Stimulated activated CD8-positive, alpha-beta memory T cell treated with anti-CD3 and anti-CD28 coated beads, Interleukin-2, amount 100 ng/mL, for 48 hours (primary cell): ENCODE measurements at regions not wholly inside any gene's neighbourhood (a gene's known extent, or its start where the extent isn't known, plus 50 kb on each side); places are given as distances from the start of the nearest gene placed in this dataset.
"Not testable (repeated sequence)": the region's sequence is repeated elsewhere in the genome, so short reads cannot be mapped to it uniquely, and the experiment has no call there.

Experiments
- DNase-seq, 2 donors: peaks; one replicate each; pipeline ENCODE4 v3.0.0-alpha.2; 2020; ENCODE audit warnings: low read depth in 2 of 2

DNA sequence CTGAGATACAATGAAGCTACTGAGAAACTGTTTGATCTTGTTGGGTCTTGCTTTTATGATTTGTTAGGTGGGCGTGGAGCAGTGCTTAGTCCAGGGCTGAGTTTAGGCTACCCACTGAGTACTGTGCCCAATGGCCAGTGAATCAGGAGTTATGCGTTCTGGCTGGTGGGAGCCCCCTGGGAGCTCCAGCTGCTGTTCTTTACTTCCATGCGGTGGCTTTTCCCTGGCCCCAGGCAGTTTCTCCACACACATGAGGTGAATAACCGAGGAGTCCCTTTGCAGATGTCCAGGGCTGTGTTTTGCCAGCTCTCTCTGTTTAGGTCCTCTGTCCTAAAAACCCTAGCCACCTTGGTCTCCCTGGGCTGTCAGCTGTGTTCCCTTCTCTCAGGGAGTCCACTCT, 106.5 kb downstream of the KLF13 start:
- DNase-seq = no peak

DNA sequence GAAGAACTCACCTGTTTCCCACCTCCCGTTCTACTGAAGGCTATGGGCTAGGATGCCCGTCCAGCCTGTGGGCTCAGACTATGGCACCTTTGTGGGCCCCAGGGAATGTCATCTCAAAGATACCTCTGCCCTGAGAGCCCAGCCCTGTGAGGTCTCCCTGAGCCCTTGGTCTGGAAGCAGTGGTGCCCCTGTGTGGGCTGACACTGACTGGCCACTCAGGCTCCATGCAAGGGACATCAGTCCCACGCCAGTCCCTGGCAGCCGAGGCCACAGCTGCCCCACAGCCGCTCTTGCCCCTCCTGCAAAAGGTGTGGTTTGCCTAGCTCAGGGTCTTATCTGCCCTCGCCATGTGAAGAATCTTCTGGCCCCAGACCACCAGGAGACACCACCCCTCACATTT, 106.9 kb downstream of the KLF13 start:
- no peak for DNase-seq

DNA sequence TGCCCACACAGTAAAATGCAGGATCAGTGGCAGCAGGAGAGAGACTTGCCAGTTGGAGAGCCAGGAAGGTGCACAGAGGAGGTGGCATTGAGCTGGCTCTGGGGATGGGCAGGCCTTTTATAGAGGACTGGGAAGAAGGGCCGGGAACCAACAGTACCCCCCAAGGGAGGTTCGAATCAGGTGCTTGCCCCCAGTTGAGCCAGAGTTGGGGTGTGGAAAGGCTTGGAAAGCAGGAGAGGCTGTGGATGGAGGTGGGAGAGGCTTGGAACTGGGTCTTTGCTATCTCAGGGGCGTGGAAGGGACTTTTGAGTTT, 107.6 kb downstream of the KLF13 start:
- no peak for DNase-seq

DNA sequence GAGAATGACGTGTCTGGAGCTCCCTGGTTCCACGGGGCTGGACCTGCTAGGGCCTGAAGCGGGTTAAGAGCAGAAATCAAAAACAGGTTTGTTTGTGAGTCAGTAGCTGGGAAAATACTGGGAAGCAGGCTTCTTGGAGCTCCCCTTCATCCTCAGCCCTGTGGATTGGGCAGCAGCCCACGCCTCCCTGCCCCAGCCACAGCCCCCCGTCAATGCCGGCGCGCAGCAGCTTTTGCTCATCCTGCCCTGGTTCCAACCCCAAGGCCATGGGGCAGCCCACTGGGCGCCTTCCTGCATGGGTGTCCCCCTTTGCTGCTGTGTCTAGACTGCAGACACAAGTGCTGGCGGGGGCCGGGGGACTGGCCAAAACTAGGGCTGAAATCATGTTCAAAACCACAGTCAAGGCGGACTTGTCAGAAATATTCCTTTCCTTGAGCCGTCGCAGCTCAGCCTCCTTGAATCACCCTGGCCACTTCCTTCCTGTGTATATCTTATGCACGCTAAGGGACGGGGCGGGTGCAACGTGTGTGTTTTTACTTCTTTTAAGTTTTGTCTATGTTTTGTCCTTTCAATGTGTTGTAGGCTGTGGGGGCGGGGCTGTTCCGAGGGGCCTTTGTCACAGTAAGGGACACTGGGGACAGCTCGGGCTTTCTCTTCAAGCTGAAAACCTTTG, 108.1 kb downstream of the KLF13 start:
- peak; percentile 76 to 83 for DNase-seq

DNA sequence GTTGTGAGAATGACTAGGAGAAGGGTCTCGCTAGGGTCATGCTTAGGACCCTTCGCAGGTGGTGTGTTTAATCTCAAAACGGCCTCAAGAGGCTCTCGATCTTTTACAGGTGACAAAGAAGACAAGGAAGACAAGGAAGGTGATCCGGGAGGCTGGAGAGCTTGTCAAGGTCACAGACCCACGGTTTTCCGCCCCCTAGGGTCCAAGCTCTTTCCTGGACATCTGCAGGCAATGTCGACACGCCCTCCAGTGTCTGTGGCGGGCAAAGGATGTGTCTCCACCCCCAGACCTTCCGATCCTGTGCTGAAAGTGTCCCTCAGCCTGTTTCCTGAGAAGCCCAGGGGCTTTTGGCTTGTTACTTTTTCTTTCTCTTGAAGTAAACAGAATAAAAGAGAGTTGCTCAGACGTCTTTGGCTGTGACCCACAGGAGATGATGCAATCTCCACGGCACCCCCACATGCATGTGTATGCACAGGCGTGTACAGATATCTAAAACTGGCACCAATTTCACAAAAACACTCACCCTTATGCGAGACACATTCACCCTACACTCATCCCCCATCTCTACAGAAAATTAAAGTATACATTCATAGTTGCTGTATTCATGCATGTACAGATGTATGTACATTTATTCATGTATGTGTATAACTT, 108.8 kb downstream of the KLF13 start:
- peak; percentile 72 to 81 for DNase-seq

DNA sequence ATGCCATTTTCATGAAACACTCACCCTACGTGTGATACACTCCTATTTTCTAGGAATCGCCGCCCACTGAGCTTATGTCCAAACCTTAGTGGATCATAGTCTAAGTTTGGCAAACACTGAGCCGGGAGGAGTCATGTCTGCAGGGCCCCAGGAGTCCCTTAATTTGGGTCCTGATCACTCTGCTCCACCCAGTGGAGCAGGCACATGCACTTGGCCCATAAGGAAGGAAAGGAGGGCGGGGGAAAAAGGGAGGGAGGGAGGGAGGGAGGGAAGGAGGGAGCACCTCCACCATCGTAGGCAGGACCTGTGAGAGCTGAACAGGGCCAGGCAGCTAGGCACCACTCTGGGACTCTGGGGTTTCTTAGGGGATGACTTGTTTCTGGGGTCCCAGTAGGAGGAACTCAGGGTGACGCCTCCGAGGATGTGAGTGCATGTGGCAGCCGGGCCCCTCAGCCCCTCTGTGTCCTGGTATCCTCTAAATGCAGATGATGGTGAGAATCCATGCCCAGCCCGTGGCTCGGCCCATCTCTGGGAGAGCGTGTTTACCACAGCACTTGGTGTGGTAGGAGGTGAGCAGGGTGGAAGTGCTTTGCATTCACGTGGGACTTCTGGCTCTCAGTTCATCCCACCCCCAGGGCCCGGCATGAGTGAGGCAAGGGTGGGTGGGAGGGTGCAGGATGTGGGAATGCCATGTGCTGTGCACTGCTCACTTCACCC, 109.4 kb downstream of the KLF13 start:
- no peak for DNase-seq

DNA sequence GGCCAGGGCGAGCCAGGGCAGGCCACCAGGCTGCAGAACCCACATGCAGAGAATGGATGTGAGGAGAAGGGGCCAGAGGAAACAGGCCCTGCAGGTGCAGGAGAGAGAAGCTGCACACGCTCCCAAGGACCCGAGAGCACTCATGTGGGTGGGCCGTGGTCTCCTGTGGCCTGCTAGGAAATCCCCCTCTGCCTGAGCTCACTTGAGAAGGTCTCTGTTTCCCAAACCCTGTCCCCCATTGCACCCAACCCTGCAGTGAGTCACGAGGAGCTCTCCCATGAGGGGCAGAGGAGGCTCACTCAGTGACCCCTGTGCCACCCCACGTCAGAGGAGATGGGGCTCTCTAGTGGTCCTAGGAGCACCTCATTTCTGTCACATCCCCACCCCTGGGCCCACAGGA, 111.1 kb downstream of the KLF13 start:
- peak; percentile 72 to 75 for DNase-seq

DNA sequence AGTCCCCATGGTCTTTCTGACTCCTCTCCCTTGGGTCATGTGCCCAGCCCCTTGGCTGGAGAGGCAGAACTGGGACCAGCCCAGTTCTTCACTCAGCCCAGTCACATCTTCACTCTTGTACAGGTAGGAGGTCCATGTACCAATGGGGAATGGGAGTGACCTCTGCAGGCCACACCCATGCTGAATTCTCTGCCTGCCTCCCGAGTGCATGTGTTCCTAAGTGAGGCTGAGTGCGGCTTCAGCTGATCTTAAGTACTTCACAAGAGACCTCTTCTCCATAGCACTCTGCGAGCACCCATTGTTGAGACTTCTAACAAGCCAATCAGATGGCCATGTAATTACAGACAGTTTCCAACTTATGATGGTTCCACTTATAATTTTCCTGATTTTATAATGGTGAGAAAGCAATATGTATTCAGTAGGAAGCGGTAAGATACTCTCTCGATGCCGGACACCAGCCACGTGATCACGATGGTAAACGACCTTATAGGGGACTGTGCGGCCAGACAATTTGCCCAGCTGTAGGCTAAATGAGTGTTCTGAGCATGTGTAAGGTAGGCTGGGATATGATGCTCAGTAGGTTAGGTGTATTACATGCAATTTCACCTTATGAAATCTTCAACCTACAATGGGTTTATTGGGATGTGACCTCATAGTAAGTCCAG, 112.1 kb downstream of the KLF13 start:
- DNase-seq = no peak

DNA sequence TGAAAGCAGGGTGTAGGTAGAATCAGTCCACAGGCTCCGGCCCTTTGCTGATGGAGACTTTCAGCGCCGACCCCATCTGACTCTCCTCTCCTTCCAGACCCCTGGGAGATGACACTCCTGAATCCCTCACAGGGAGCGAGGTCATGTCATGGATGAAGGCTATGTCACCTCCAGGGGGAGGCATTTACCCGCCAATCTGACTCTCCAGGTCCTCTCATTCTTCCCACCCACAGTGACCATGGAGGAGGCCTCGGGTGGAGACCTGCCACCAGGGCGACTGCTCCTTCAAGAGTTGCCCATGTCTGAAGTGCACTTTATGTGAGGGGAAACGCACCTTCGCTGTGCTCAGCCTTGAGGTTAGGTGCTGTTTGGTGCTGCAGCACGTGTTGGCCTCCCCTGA, 112.7 kb downstream of the KLF13 start:
- no peak for DNase-seq

DNA sequence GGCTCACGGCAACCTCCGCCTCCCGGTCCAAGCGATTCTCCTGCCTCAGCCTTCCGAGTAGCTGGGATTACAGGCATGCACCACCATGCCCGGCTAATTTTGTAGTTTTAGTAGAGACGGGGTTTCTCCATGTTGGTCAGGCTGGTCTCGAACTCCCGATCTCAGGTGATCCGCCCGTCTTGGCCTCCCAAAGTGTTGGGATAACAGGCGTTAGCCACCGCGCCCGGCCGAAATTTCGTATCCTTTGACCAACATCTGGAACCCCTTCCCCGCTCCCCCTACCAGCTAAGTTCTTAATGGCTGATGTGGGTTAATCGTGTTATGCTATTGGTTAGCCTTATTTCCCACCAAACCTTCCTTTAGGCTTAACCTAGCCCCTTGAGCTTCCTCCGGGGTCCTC, 113.6 kb downstream of the KLF13 start:
- not testable (repeated sequence) for DNase-seq

DNA sequence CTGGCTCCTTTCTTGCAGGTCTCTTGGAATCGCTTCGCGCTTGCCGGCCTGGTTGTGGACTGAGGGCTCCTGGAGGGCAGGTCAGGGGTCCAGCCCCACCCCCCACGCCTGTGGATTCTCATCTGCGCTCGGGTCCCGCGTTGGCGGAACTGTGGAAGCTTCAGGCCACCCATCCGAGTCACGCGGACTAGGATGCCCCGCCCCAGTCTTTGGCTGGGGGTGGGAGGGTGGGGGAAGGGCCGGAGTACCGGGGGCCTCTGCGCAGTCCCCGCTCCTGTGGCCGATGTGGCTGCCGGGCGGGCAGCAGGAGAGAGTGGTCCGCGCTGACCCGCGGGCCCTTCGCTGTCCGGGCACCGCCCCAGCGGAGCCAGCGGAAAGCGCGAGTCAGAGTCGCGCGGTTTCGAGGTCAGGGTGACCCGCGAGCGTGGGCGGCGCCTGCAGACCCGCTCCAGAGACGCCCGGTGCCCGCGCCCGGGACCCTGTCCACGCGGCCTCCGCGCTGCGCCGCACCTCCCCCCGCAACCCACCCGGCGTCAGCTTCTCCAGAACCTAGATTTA, 114.2 kb downstream of the KLF13 start:
- peak in 1 of 2 donors; percentile 37 for DNase-seq

DNA sequence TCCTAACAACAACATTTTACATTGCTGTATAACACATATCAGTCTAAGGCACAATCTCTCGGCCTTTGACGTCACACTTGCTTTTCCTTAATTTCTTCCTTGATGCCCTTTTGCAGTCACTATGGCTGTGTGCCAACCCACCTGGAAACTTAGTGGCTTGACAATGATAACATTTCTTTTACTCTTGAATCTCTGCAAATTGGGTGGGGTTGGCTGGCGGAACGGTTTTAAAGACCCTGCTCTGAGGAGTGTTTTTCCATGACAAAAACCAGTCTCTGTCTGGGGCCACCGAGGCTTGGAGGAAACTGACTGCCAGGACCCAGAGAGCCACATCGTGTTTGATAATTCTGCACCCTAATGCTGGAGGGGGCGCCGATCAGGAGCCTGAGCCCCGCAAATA, 115.6 kb downstream of the KLF13 start:
- DNase-seq = no peak

DNA sequence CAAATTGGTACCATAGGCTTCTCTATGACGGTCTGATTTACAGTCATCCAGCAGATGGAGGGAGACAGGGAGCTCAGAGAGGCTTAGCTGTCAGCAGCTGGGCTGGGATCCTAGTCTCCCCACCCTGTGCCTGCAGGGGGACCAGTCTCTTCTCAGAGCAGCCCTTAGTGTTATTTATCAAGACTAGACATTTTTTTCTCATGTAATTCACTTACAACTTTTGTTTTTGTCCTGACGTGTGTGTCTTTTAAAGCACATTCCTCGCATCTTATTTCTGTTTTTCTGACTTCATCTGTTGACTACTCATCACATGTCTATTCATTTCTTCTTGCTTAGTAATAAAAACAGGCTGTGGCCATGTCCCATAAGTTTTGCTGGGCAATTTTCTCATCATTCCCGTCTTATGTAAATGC, 116.1 kb downstream of the KLF13 start:
- DNase-seq = no peak

DNA sequence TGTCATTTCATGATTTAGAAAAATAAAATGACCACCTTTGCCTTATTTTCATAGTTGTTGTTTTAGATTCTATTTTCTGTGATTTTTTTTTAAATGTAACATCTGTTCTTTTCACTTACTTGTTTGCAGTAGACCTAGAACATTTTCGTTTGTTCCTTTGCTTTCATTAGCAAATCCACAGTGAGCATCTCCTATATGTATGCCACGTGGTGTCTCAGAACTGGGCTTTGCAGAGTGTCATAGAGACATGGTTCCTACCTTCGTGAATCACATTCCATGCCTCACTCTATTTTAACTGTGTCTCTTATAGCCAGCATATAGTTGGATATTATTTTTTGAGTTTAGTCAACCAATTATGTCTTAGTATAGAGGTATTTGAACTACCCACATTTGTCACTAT, 118.2 kb downstream of the KLF13 start:
- no peak for DNase-seq

DNA sequence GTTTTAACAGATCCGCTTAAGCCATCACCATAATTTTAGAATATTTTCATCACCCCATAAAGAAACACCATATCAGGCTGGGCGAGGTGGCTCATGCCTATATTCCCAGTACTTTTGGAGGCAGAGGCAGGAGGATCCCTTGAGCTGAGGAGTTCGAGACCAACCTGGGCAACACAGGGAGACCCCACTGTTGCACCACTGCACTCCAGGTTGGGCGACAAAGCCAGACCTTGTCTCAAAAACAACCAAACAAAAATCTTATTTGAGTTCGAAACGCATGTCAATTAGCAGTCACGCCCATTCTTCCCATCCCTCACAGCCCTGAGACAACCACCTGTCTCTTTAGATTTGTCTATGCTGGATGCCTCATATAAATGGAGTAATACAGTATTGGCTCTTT, 119.9 kb downstream of the KLF13 start:
- DNase-seq = no peak

DNA sequence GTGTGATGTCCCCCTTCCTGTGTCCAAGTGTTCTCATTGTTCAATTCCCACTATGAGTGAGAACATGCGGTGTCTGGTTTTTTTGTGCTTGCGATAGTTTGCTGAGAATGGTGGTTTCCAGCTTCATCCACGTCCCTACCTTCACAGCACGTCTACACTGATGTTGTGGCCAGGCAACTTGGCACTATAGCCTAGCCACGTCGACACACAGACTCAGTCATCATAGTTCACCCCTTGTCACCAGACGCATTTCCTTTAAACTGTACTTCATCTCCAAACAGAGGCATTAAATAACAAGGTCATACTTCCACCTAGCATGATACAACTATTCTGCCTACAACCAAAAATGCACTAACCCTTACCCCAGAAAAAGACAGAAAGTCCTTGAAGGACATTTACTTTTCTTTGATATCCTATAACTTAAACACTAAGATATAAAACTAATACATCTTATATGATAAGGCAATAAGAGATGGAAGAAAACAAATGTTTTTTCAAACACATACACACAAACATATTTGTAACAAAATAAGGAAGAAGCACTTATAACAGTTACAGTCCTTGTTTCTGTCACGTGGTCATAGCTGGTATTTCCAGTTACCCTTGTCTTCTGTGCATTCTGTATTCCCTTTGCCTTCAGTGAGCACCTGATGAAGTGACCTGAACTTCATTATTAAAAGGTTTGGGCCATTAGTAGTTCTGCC, 121.4 kb downstream of the KLF13 start:
- DNase-seq = no peak

DNA sequence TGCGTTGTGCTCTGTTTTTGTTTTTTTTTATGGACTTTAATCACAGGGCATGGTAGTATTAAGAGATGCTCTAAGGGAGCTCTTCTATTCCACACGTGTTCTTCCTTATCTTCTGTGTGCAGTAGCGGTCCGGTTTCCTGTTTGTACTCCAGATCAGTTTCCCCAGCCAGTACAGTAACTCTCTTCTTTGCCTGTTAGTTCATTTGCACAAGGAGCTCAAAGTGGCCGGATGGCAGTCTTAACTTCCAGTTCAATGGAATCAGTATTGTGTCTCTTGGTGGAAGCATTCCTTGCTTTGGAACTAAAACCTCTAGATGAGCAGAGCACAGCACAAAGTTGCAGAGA, 122.0 kb downstream of the KLF13 start:
- DNase-seq = no peak

DNA sequence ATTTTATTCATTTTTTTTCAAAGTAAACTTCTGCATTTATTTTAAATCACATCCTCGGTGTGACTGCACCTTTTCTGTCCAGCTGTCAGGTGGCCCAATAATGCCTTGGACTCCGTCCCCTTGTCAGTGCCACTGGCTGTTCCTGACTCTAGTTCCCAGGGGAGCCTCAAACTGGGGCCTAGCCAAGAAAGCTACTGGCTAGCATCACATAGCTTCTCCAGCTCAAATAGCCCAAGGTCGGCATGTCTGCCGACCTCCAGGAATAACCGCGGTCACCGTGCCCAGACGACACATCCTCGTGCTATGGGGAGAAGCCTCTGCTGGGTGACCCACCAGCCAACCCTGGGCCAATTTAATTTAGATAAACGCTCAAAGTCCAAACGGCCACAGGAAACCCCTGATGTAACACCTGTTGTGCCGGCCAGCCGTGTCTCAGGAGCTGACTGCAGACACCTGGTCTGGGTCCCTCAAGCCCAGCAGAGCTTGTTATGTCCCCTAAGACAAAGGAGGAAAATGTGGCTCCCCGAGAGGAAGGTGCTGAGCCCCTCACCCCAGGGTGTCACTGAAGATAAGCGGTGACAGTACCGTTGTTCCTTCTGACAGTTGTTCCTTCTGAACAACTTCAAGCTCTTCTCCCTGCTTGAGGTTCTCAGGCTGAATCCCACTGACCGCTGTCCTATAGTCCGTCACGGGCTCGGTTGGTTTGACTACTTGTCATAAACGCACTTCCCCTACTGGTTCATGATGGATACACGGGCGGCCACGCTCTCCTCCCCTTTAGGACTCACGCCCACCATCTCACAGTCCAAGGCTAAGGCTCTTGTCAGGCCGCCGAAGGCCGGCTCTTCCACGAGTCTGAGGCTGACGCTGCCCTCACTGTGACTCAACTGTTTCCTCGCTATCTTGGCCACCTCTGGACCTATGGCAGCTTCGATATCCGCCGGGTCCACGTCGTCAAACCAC, 126.2 kb downstream of the KLF13 start:
- no peak for DNase-seq

DNA sequence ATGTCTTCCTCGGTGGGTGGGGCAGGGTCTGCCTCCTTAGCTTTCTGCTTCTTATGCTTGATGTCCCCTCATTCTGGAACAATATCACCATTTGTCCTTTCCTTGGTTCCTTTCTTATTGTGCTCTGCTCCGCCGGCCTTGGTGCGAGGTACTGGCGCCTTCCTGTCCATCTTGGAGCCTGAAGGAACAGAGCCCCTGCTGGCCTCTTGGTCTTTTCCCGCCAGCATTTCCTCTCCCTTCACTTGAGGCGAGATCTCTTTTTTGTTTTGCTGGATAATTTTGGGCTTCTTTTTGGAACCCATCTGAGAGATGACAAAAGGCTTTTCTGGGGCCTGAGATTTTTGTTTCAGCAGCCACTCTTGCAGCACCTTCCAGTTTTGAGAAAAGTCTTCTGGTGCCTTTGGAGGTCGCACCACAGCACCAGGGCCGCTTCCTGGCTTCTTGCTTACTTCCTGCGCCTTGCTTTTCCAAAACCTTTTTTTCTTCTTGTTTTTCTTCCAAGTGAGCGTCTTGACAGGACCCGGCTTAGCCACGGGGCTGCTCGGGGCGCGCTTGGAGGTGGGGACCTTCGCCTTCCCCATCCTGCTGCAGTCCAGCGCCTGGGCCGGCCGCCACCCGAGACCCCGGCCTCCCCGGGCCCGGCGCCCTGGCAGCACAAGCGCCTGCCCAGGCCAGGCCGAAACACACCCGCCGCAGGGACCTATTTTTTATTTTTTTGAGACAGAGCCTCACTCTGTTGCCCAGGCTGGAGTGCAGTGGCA, 127.1 kb downstream of the KLF13 start:
- DNase-seq = no peak

DNA sequence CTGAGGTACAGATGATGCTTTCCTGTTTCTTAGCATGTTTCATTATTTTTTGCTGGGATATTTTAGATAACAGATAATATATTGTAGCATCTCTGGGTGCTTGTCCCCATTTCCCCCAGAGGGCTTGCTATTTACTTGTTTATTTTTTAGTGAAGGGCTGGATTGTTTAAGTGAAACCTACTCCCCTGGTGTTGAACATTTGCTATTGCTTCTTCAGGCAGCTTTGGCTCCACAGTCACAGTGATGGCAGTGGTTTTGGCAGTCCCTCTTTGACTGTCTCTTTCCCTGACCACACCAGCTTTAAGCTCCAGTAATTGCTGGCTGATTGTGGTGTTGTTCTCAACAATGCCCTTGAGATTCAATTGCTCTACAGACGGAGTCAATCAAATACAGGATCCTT, 128.9 kb downstream of the KLF13 start:
- DNase-seq = no peak
